ENCODE measurements at regions not wholly inside any gene's neighbourhood (a gene's known extent, or its start where the extent isn't known, plus 50 kb on each side); places are given as distances from the start of the nearest gene placed in this dataset.
"Not testable (repeated sequence)": the region's sequence is repeated elsewhere in the genome, so short reads cannot be mapped to it uniquely, and the experiment has no call there.

DNA sequence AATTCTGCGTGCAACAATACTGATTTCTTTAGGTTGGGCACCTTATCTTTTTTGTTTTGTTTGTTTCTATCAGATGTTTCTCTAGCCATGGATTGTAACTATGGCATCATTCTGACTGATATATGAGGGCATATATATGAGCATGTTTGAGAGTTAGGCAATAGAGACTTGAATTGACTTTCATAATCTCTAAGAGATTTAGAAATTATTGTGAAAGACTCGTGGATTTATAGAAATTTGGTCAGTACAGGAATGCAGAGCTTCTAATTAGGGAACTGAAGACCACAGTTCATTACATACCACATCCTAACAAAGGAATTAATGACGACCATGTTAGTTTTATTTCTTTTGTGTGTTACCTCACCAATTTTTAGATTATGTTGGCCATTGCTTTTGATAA lies 546.0 kb upstream of the GRAMD2B start:
- no peak for DNase-seq
- H3K4me3 Mint-ChIP-seq = no peak overlapping the region
- H3K4me1 Mint-ChIP-seq = no peaks in the 10 kb centered on the region
- no peak overlapping the region for H3K27ac Mint-ChIP-seq
- no peaks in the 10 kb centered on the region for H3K9me3 ChIP-seq (ENCODE audit: control insufficient read depth, low read length, poor library complexity, severe bottlenecking)
- no peaks in the 10 kb centered on the region for H3K36me3 Mint-ChIP-seq (ENCODE audit: low read depth)
- no peak for ATAC-seq
- H3K27me3 Mint-ChIP-seq = no peaks in the 10 kb centered on the region

DNA sequence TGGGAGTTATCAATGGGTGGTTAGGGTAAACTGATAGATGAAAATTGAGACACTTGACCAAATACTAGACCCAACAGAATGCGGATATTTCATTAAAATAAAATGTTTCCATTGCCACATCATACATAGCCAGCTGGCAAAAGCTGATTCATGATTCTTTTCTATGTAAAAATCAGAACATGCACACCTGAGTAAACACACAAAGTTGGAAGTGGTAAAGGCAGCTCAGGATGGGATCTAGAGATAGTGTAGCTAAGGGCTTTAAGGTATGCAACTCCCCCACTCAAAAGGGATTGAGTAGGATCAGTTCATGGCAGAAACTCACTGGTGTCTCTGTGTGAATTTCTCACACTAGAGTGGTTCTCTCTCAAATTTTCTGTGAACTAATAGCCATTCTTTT lies 541.1 kb upstream of the GRAMD2B start:
- no peak for DNase-seq
- no peak overlapping the region for H3K4me3 Mint-ChIP-seq
- H3K4me1 Mint-ChIP-seq = no peaks in the 10 kb centered on the region
- no peak for ATAC-seq
- no peaks in the 10 kb centered on the region for H3K9me3 ChIP-seq (ENCODE audit: control insufficient read depth, low read length, poor library complexity, severe bottlenecking)
- H3K27ac Mint-ChIP-seq = no peak overlapping the region
- no peaks in the 10 kb centered on the region for H3K27me3 Mint-ChIP-seq
- H3K36me3 Mint-ChIP-seq (ENCODE audit: low read depth) = no peaks in the 10 kb centered on the region

DNA sequence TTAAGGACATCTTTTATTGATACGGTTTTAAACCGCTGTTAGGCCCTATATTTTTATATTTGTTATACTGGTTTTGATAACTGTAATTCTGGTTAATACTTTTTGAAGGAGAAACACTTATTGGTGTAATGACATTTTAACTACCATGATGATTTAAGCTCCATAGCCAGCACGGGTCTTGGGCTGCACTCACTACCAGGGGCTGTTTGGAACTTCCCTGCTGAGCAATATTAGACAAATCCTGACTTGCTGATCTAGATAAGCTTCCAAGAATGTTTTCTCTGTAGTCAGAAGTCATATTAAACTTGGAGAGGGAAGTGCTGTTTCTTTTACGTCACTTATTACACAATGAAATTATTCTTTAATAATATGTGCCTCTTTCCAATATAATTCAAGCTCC lies 540.0 kb upstream of the GRAMD2B start:
- DNase-seq (no peak), ATAC-seq (no peak)
- no peaks in the 10 kb centered on the region for H3K36me3 Mint-ChIP-seq (ENCODE audit: low read depth)
- no peaks in the 10 kb centered on the region for H3K27me3 Mint-ChIP-seq
- no peak overlapping the region for H3K27ac Mint-ChIP-seq
- no peaks in the 10 kb centered on the region for H3K9me3 ChIP-seq (ENCODE audit: control insufficient read depth, low read length, poor library complexity, severe bottlenecking)
- no peaks in the 10 kb centered on the region for H3K4me1 Mint-ChIP-seq
- no peak overlapping the region for H3K4me3 Mint-ChIP-seq

DNA sequence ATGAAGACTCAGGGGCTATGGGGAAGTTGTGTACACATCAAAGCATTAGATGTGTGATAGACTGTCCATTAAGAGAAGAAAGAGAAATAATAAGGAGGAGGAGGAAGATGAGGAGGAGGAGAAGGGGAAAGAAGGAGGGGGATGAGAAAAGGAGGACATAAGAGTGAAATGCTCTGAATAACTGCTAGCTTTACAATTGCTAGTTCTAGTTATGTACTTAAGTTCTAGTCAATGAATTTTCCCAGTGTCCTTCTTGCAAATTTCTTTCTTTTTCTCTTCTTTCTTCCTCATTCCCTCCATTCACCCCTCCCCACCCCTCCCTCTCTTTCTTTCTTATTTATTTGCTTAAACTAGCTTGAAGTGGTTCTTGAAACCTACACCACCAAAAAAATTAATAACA lies 534.9 kb upstream of the GRAMD2B start:
- DNase-seq (no peak), ATAC-seq (no peak)
- H3K9me3 ChIP-seq (ENCODE audit: control insufficient read depth, low read length, poor library complexity, severe bottlenecking) = no peaks in the 10 kb centered on the region
- no peaks in the 10 kb centered on the region for H3K36me3 Mint-ChIP-seq (ENCODE audit: low read depth)
- H3K27me3 Mint-ChIP-seq = no peaks in the 10 kb centered on the region
- no peak overlapping the region for H3K4me3 Mint-ChIP-seq
- no peak overlapping the region for H3K27ac Mint-ChIP-seq
- H3K4me1 Mint-ChIP-seq = no peaks in the 10 kb centered on the region

DNA sequence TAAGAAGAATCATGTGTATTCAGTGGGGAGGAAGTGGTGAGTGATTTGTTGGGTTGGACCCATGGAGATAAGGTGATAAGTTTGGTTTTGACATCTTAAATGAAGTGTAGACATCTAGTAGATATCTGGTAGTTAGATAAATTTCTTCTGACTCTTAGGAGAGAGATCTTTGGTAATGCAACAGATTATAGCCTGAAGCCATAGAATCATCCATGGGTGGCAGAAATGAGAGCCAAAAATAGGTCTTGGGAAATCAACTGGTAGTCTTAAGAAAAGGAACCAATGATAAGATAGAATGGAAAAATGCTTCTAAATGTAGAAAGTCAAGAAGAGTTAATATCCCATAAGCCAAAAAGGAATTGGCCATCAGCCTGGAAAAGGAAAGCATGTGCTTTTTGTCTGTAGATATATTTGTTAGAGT lies 532.7 kb upstream of the GRAMD2B start:
- no peaks in the 10 kb centered on the region for H3K9me3 ChIP-seq (ENCODE audit: control insufficient read depth, low read length, poor library complexity, severe bottlenecking)
- Mint-ChIP-seq H3K4me1 (no peaks in the 10 kb centered on the region), H3K27ac (no peak overlapping the region), H3K36me3 (ENCODE audit: low read depth) (no peaks in the 10 kb centered on the region), H3K27me3 (no peaks in the 10 kb centered on the region), H3K4me3 (no peak overlapping the region)
- ATAC-seq = no peak
- DNase-seq = no peak

GRCh38 chr5:125891061-125891725 lies 532.0 kb upstream of the GRAMD2B start:
- DNase-seq (no peak), ATAC-seq (no peak)
- Mint-ChIP-seq H3K4me3 (no peak overlapping the region), H3K36me3 (ENCODE audit: low read depth) (no peaks in the 10 kb centered on the region), H3K27ac (no peak overlapping the region), H3K27me3 (no peaks in the 10 kb centered on the region), H3K4me1 (no peaks in the 10 kb centered on the region)
- H3K9me3 ChIP-seq (ENCODE audit: control insufficient read depth, low read length, poor library complexity, severe bottlenecking) = no peaks in the 10 kb centered on the region

- no peak overlapping the region for H3K4me3 Mint-ChIP-seq
- ATAC-seq = no peak
- H3K36me3 Mint-ChIP-seq (ENCODE audit: low read depth) = no peaks in the 10 kb centered on the region
- no peaks in the 10 kb centered on the region for H3K27me3 Mint-ChIP-seq
- no peak overlapping the region for H3K27ac Mint-ChIP-seq
- no peak for DNase-seq
- H3K4me1 Mint-ChIP-seq = no peaks in the 10 kb centered on the region
- no peaks in the 10 kb centered on the region for H3K9me3 ChIP-seq (ENCODE audit: control insufficient read depth, low read length, poor library complexity, severe bottlenecking)
Measured at GRCh38 chr5:125894383-125894782, 528.8 kb upstream of the GRAMD2B start.

GRCh38 chr5:125896368-125896767 lies 526.8 kb upstream of the GRAMD2B start:
- Mint-ChIP-seq H3K27ac (no peak overlapping the region), H3K4me3 (no peak overlapping the region), H3K4me1 (no peaks in the 10 kb centered on the region), H3K27me3 (no peaks in the 10 kb centered on the region), H3K36me3 (ENCODE audit: low read depth) (no peaks in the 10 kb centered on the region)
- DNase-seq = no peak
- no peak for ATAC-seq
- H3K9me3 ChIP-seq (ENCODE audit: control insufficient read depth, low read length, poor library complexity, severe bottlenecking) = no peaks in the 10 kb centered on the region

- Mint-ChIP-seq H3K27me3 (no peaks in the 10 kb centered on the region), H3K4me3 (no peak overlapping the region), H3K27ac (no peak overlapping the region), H3K36me3 (ENCODE audit: low read depth) (no peaks in the 10 kb centered on the region), H3K4me1 (no peaks in the 10 kb centered on the region)
- no peaks in the 10 kb centered on the region for H3K9me3 ChIP-seq (ENCODE audit: control insufficient read depth, low read length, poor library complexity, severe bottlenecking)
- ATAC-seq (no peak), DNase-seq (no peak)
Measured at GRCh38 chr5:125897089-125897488, 526.1 kb upstream of the GRAMD2B start.

GRCh38 chr5:125898851-125899405 lies 524.3 kb upstream of the GRAMD2B start:
- Mint-ChIP-seq H3K36me3 (ENCODE audit: low read depth) (no peaks in the 10 kb centered on the region), H3K27ac (no peak overlapping the region), H3K4me3 (no peak overlapping the region), H3K27me3 (no peaks in the 10 kb centered on the region), H3K4me1 (no peaks in the 10 kb centered on the region)
- ATAC-seq = no peak
- no peak for DNase-seq
- H3K9me3 ChIP-seq (ENCODE audit: control insufficient read depth, low read length, poor library complexity, severe bottlenecking) = no peaks in the 10 kb centered on the region

DNA sequence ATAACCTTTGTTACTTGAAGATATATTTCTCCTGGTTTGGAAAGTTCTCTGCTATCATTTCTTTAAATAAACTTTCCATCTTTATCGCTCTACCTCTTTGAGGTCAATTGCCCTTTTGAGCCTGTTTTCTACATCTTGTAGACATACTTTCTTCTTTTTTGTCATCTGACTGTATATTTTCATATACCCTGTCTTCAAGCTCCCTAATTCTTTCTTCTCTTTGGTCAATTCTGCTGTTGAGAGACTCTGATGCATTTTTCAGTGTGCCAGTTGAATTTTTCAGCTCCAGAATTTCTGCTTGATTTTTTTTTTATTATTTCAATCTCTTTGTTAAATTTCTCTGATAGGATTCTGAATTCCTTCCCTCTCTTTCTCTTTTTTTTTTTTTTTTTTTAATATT lies 511.2 kb upstream of the GRAMD2B start:
- Mint-ChIP-seq H3K27me3 (no peaks in the 10 kb centered on the region), H3K36me3 (ENCODE audit: low read depth) (no peaks in the 10 kb centered on the region), H3K4me1 (no peaks in the 10 kb centered on the region), H3K27ac (no peak overlapping the region), H3K4me3 (no peak overlapping the region)
- DNase-seq = no peak
- ATAC-seq = no peak
- no peaks in the 10 kb centered on the region for H3K9me3 ChIP-seq (ENCODE audit: control insufficient read depth, low read length, poor library complexity, severe bottlenecking)

DNA sequence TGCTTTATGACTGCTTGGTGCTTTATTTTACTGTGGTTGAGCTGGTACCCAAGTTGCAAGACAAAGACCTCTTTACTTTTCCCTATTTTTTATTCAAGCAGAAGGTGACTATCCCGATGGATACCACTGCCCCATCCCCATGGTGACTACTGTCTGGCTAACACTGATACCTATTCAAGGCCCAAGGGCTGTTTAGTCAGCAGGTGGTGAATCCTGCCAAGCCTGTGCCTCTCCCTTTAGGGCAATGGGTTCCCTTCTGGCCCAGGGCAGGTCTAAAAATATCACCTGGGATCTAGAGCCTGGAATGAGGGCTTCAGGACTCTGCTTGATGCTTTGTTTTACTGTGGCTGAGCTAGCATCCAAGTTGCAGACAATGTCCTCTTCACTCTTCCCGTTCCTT lies 510.0 kb upstream of the GRAMD2B start:
- Mint-ChIP-seq H3K36me3 (ENCODE audit: low read depth) (no peaks in the 10 kb centered on the region), H3K27me3 (no peaks in the 10 kb centered on the region), H3K4me3 (no peak overlapping the region), H3K4me1 (no peaks in the 10 kb centered on the region), H3K27ac (no peak overlapping the region)
- H3K9me3 ChIP-seq (ENCODE audit: control insufficient read depth, low read length, poor library complexity, severe bottlenecking) = no peaks in the 10 kb centered on the region
- no peak for DNase-seq
- ATAC-seq = no peak

- Mint-ChIP-seq H3K36me3 (ENCODE audit: low read depth) (no peaks in the 10 kb centered on the region), H3K27ac (no peak overlapping the region), H3K4me1 (no peaks in the 10 kb centered on the region), H3K27me3 (no peaks in the 10 kb centered on the region), H3K4me3 (no peak overlapping the region)
- H3K9me3 ChIP-seq (ENCODE audit: control insufficient read depth, low read length, poor library complexity, severe bottlenecking) = no peaks in the 10 kb centered on the region
- ATAC-seq = no peak
- DNase-seq = no peak
Measured at GRCh38 chr5:125914471-125914870, 508.7 kb upstream of the GRAMD2B start.

- DNase-seq; H3K4me3 Mint-ChIP-seq; H3K27ac Mint-ChIP-seq; H3K36me3 Mint-ChIP-seq (ENCODE audit: low read depth); ATAC-seq; H3K27me3 Mint-ChIP-seq; H3K9me3 ChIP-seq (ENCODE audit: control insufficient read depth, low read length, poor library complexity, severe bottlenecking); H3K4me1 Mint-ChIP-seq: not testable (repeated sequence)
Measured at GRCh38 chr5:125923958-125924357, 499.3 kb upstream of the GRAMD2B start.
